ENCODE measurements at regions not wholly inside any gene's neighbourhood (a gene's known extent, or its start where the extent isn't known, plus 50 kb on each side); places are given as distances from the start of the nearest gene placed in this dataset.

- no peak for DNase-seq (ENCODE audit: low read depth in 2 of 2)
These were observed 193.5 kb downstream of the RWDD3 start for GRCh38 chr1:95427525-95427924.

GRCh38 chr1:95431235-95431634, 197.2 kb downstream of the RWDD3 start:
- no peak for DNase-seq (ENCODE audit: low read depth in 2 of 2)

- no peak for DNase-seq (ENCODE audit: low read depth in 2 of 2)
These were observed 201.6 kb downstream of the RWDD3 start for GRCh38 chr1:95435611-95436010.

GRCh38 chr1:95437011-95437410, 203.0 kb downstream of the RWDD3 start:
- DNase-seq (ENCODE audit: low read depth in 2 of 2), result no peak

- DNase-seq (ENCODE audit: low read depth in 2 of 2), result no peak
These were observed 203.8 kb downstream of the RWDD3 start for GRCh38 chr1:95437781-95438180.

- no peak for DNase-seq (ENCODE audit: low read depth in 2 of 2)
These were observed 204.4 kb downstream of the RWDD3 start for GRCh38 chr1:95438218-95438948.

GRCh38 chr1:95440511-95440910, 206.5 kb downstream of the RWDD3 start:
- no peak for DNase-seq (ENCODE audit: low read depth in 2 of 2)

- no peak for DNase-seq (ENCODE audit: low read depth in 2 of 2)
These were observed 215.5 kb downstream of the RWDD3 start for GRCh38 chr1:95449516-95449915.

GRCh38 chr1:95451054-95451453, 217.0 kb downstream of the RWDD3 start:
- DNase-seq (ENCODE audit: low read depth in 2 of 2), result no peak

GRCh38 chr1:95451904-95452303, 217.9 kb downstream of the RWDD3 start:
- no peak for DNase-seq (ENCODE audit: low read depth in 2 of 2)

GRCh38 chr1:95453053-95453452, 219.0 kb downstream of the RWDD3 start:
- no peak for DNase-seq (ENCODE audit: low read depth in 2 of 2)

GRCh38 chr1:95467036-95467435, 233.0 kb downstream of the RWDD3 start:
- no peak for DNase-seq (ENCODE audit: low read depth in 2 of 2)

GRCh38 chr1:95475686-95476457, 241.9 kb downstream of the RWDD3 start:
- no peak for DNase-seq (ENCODE audit: low read depth in 2 of 2)

GRCh38 chr1:95496307-95496706, 262.3 kb downstream of the RWDD3 start:
- DNase-seq (ENCODE audit: low read depth in 2 of 2), result no peak

- DNase-seq (ENCODE audit: low read depth in 2 of 2), result no peak
These were observed 262.8 kb downstream of the RWDD3 start for GRCh38 chr1:95496773-95497172.

- DNase-seq (ENCODE audit: low read depth in 2 of 2), result no peak
These were observed 263.6 kb downstream of the RWDD3 start for GRCh38 chr1:95497566-95497965.

- no peak for DNase-seq (ENCODE audit: low read depth in 2 of 2)
These were observed 269.4 kb downstream of the RWDD3 start for GRCh38 chr1:95503278-95504030.

GRCh38 chr1:95504321-95504720, 270.3 kb downstream of the RWDD3 start:
- DNase-seq (ENCODE audit: low read depth in 2 of 2), result no peak

- DNase-seq (ENCODE audit: low read depth in 2 of 2), result no peak
These were observed 272.9 kb downstream of the RWDD3 start for GRCh38 chr1:95506736-95507414.

GRCh38 chr1:95509989-95510388, 276.0 kb downstream of the RWDD3 start:
- DNase-seq (ENCODE audit: low read depth in 2 of 2), result no peak

- no peak for DNase-seq (ENCODE audit: low read depth in 2 of 2)
These were observed 278.9 kb downstream of the RWDD3 start for GRCh38 chr1:95512925-95513324.

GRCh38 chr1:95517506-95517905, 283.5 kb downstream of the RWDD3 start:
- no peak for DNase-seq (ENCODE audit: low read depth in 2 of 2)
